Stomach (tissue), 8 donors: ENCODE measurements at regions not wholly inside any gene's neighbourhood (a gene's known extent, or its start where the extent isn't known, plus 50 kb on each side); places are given as distances from the start of the nearest gene placed in this dataset.

Experiments used
- DNase-seq, 2 donors: peaks; one replicate each; pipeline versions ENCODE4 v3.0.0 to v3.0.0-alpha.2; 2013 to 2019
- H3K27ac ChIP-seq, 5 donors: fragments of 200-600 bp in 4 of 5; sonication (generic) in 4 of 5; one replicate each; pipeline ENCODE4 v1.5.1; 2013 to 2019; ENCODE audit warnings: mild to moderate bottlenecking in 1 of 5, moderate library complexity in 1 of 5
- H3K27me3 ChIP-seq, 3 donors: fragments of 200-600 bp; sonication (generic); one replicate each; pipeline ENCODE4 v1.5.1; 2017 to 2019; ENCODE audit warnings: mixed run types in 1 of 3
- H3K36me3 ChIP-seq, 4 donors: fragments of 200-600 bp; sonication (generic); 1 replicate in 3 of 4; 2 replicates in 1 of 4; pipeline ENCODE4 v1.5.1; 2016 to 2019
- H3K4me1 ChIP-seq, 4 donors: fragments of 200-600 bp; sonication (generic); one replicate each; pipeline ENCODE4 v1.5.1; 2016 to 2019
- H3K4me3 ChIP-seq, 4 donors: fragments of 200-600 bp; sonication (generic) in 3 of 4; one replicate each; pipeline ENCODE4 v1.5.1; 2016 to 2019; ENCODE audit warnings: mild to moderate bottlenecking in 1 of 4
- H3K9me3 ChIP-seq, 4 donors: fragments of 200-600 bp; sonication (generic); one replicate each; pipeline ENCODE4 v1.5.1; 2016 to 2019
- CTCF ChIP-seq, 7 experiments: fragments of 450-650 bp in 4 of 7; fragments of 200-600 bp in 3 of 7; sonication (generic) in 3 of 7; IDR thresholded peaks; one replicate each; pipeline ENCODE4 v1.5.1; 2016 to 2019; ENCODE audit warnings: antibody characterized with exemption in 7 of 7, control low read depth in 2 of 7, mild to moderate bottlenecking in 1 of 7
- EP300 ChIP-seq: sonication (generic); formaldehyde crosslinking; IDR thresholded peaks from one replicate; pipeline ENCODE4 v1.6.1; 2017; ENCODE audit warnings: antibody characterized with exemption
- POLR2A ChIP-seq, 4 donors: fragments of 450-650 bp; IDR thresholded peaks; one replicate each; pipeline ENCODE4 v1.6.1; 2016; ENCODE audit warnings: antibody characterized with exemption in 4 of 4, control low read depth in 2 of 4, mild to moderate bottlenecking in 1 of 4, moderate library complexity in 1 of 4
- POLR2AphosphoS5 ChIP-seq, 3 donors: sonication (generic); formaldehyde crosslinking; IDR thresholded peaks; one replicate each; pipeline ENCODE4 v1.6.1; 2016; ENCODE audit warnings: antibody characterized with exemption in 3 of 3
- WGBS, 5 donors: extraction: QIAGEN DNeasy Blood & Tissue Kit in 3 of 5; methylation state at CpG; one replicate each; pipeline versions ENCODE4 v1.1.5 to v1.1.7; 2013 to 2018; 5-methylcytosine and 5-hydroxymethylcytosine counted together
- intact Hi-C: fragments of 100-400 bp; cut with DNase I; formaldehyde crosslinking; loops from one replicate; pipeline ENCODE4 v1.15.1; 2023; ENCODE audit warnings: low total_unique reads
- donor health status: healthy with polysubstance abuse.
- donor health status: Bipolar disorder and iron deficiency.
- donor health status: healthy.

- no peak for TF ChIP-seq POLR2A (IDR thresholded peaks at IDR 0.05)
- no peak for TF ChIP-seq CTCF (IDR thresholded peaks at IDR 0.05)
- TF ChIP-seq EP300 = no peak
- TF ChIP-seq POLR2AphosphoS5 (IDR thresholded peaks at IDR 0.05) = no peak
- Histone ChIP-seq H3K36me3 (no peaks in the 10 kb centered on the region), H3K4me1 (no peaks in the 10 kb centered on the region), H3K9me3 (peaks cover 0 to 21% (median 12%) of the 10 kb centered on the region in 4 donors), H3K27ac (no peak overlapping the region), H3K4me3 (no peak overlapping the region), H3K27me3 (no peaks in the 10 kb centered on the region)
- no peak for DNase-seq
- 79 to 89% (median 84%) methylated on average over 4 of the region's 4 CpGs for WGBS, 5 donors
- intact Hi-C loops = no loop called here
These were observed 110.3 kb downstream of the HRH4 start for GRCh38 chr18:24570716-24571115.

- 74 to 85% (median 79%) methylated on average over 5 of the region's 5 CpGs for WGBS, 5 donors
- TF ChIP-seq POLR2A (IDR thresholded peaks at IDR 0.05) (no peak), POLR2AphosphoS5 (IDR thresholded peaks at IDR 0.05) (no peak), EP300 (no peak), CTCF (IDR thresholded peaks at IDR 0.05) (no peak)
- DNase-seq = no peak
- Histone ChIP-seq H3K4me3 (no peak overlapping the region), H3K27ac (no peak overlapping the region), H3K27me3 (no peaks in the 10 kb centered on the region), H3K9me3 (no peaks in the 10 kb centered on the region), H3K36me3 (no peaks in the 10 kb centered on the region), H3K4me1 (no peaks in the 10 kb centered on the region)
- intact Hi-C loops = no loop called here
These were observed 122.3 kb downstream of the HRH4 start for GRCh38 chr18:24582771-24583170.

- TF ChIP-seq POLR2AphosphoS5 (IDR thresholded peaks at IDR 0.05) = no peak
- TF ChIP-seq EP300 = no peak
- no peak for TF ChIP-seq CTCF (IDR thresholded peaks at IDR 0.05)
- TF ChIP-seq POLR2A (IDR thresholded peaks at IDR 0.05) = no peak
- 81 to 93% (median 87%) methylated on average over 8 of the region's 8 CpGs for WGBS, 5 donors
- Histone ChIP-seq H3K4me1 (no peaks in the 10 kb centered on the region), H3K4me3 (no peak overlapping the region), H3K36me3 (no peaks in the 10 kb centered on the region), H3K27me3 (no peaks in the 10 kb centered on the region), H3K27ac (no peak overlapping the region), H3K9me3 (no peaks in the 10 kb centered on the region)
- DNase-seq = no peak
- intact Hi-C loops = no loop called here
These were observed 123.8 kb downstream of the HRH4 start for GRCh38 chr18:24584205-24584604.

GRCh38 chr18:24584813-24585212 is 124.4 kb downstream of the HRH4 start:
- peak in 1 of 2 donors; percentile 12 for DNase-seq
- no peak overlapping the region for H3K27ac ChIP-seq
- no peaks in the 10 kb centered on the region for H3K36me3 ChIP-seq
- no peaks in the 10 kb centered on the region for H3K27me3 ChIP-seq
- TF ChIP-seq EP300 (no peak), CTCF (IDR thresholded peaks at IDR 0.05) (no peak)
- H3K4me3 ChIP-seq = no peak overlapping the region
- intact Hi-C loops = no loop called here
- 62 to 66% (median 65%) methylated on average over 5 of the region's 5 CpGs for WGBS, 5 donors
- H3K9me3 ChIP-seq = no peaks in the 10 kb centered on the region
- H3K4me1 ChIP-seq = no peaks in the 10 kb centered on the region
